ENCODE measurements at regions not wholly inside any gene's neighbourhood (a gene's known extent, or its start where the extent isn't known, plus 50 kb on each side); places are given as distances from the start of the nearest gene placed in this dataset.

DNA sequence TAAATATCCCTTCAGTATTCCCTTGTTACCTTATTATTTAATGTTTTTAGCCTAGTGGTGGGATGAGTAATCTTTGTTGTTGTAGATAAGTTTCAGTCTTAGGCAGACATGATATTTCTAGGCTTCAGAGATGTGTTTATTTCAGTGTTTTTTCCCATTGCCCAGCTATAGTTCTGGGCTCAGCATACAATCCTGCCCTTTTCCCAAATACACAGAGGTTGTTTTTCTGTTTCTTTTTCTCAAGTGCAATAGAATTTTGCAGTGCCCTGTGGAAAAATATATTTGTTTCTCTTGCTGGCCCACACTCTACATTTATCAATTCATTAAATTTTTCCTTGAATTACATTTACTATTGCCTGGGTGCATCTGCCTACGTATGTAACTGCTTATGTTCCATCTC lies 321.8 kb downstream of the KCNJ3 start:
- TF ChIP-seq, protein P1, sequence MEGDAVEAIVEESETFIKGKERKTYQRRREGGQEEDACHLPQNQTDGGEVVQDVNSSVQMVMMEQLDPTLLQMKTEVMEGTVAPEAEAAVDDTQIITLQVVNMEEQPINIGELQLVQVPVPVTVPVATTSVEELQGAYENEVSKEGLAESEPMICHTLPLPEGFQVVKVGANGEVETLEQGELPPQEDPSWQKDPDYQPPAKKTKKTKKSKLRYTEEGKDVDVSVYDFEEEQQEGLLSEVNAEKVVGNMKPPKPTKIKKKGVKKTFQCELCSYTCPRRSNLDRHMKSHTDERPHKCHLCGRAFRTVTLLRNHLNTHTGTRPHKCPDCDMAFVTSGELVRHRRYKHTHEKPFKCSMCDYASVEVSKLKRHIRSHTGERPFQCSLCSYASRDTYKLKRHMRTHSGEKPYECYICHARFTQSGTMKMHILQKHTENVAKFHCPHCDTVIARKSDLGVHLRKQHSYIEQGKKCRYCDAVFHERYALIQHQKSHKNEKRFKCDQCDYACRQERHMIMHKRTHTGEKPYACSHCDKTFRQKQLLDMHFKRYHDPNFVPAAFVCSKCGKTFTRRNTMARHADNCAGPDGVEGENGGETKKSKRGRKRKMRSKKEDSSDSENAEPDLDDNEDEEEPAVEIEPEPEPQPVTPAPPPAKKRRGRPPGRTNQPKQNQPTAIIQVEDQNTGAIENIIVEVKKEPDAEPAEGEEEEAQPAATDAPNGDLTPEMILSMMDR (IDR thresholded peaks at IDR 0.05): no peak
- no peak for TF ChIP-seq POLR2AphosphoS5 (IDR thresholded peaks at IDR 0.05)
- TF ChIP-seq EP300 (IDR thresholded peaks at IDR 0.05; ENCODE audit: low read depth): no peak
